Right lobe of liver (tissue), 6 donors: ENCODE measurements at regions not wholly inside any gene's neighbourhood (a gene's known extent, or its start where the extent isn't known, plus 50 kb on each side); places are given as distances from the start of the nearest gene placed in this dataset.

Source experiments
- ATAC-seq, 4 donors: fragments of 200-7000 bp; cut with Tn5 transposase; one replicate each; pipeline ENCODE4 v1.9.1; 2020; ENCODE audit warnings: mild to moderate bottlenecking in 4 of 4, moderate library complexity in 4 of 4
- DNase-seq, 3 donors: peaks; one replicate each; pipeline ENCODE4 v3.0.0-alpha.2; 2020
- H3K27ac ChIP-seq, 3 donors: fragments of 200-600 bp; one replicate each; pipeline ENCODE4 v1.8.0; 2022
- H3K27me3 ChIP-seq, 2 donors: fragments of 200-600 bp; one replicate each; pipeline ENCODE4 v1.8.0; 2022
- H3K36me3 ChIP-seq, 4 donors: fragments of 200-600 bp; sonication (generic) in 1 of 4; one replicate each; pipeline versions ENCODE4 v1.5.1 to v1.8.0; 2017 to 2022; ENCODE audit warnings: control low read depth in 1 of 4
- H3K4me1 ChIP-seq, 4 donors: fragments of 200-600 bp; sonication (generic) in 1 of 4; one replicate each; pipeline versions ENCODE4 v1.5.1 to v1.8.0; 2017 to 2022; ENCODE audit warnings: control low read depth in 1 of 4
- H3K4me3 ChIP-seq, 3 donors: fragments of 200-600 bp; one replicate each; pipeline ENCODE4 v1.8.0; 2022
- H3K9me3 ChIP-seq, 4 donors: fragments of 200-600 bp; sonication (generic) in 1 of 4; one replicate each; pipeline versions ENCODE4 v1.5.1 to v1.8.0; 2017 to 2022; ENCODE audit warnings: control low read depth in 1 of 4
- POLR2A ChIP-seq: fragments of 450-650 bp; IDR thresholded peaks from one replicate; pipeline ENCODE4 v1.6.1; 2017; ENCODE audit warnings: antibody characterized with exemption, mild to moderate bottlenecking
- WGBS: methylation state at CpG from one replicate; pipeline ENCODE4 v1.1.6; 2018; ENCODE audit warnings: low coverage, low lambda C conversion rate; ENCODE audit not compliant: insufficient coverage; ENCODE audit errors: missing lambda C conversion rate; 5-methylcytosine and 5-hydroxymethylcytosine counted together
- intact Hi-C, 2 donors: fragments of 100-400 bp; cut with DNase I; formaldehyde crosslinking; loops; one replicate each; pipeline versions ENCODE4 v1.11.2 to v1.14.1; 2022
- donor health status: DM: no; HTN: yes; CAD: no.
- donor health status: DM: no; HTN: no; CAD: no.
- donor health status: DM: no; HTN: no; CAD: no.
- donor health status: DM: no; HTN: yes; CAD: no.
- donor health status: DM: no; HTN: yes; CAD: no.

- no peaks in the 10 kb centered on the region for H3K4me1 ChIP-seq
- no peak overlapping the region for H3K4me3 ChIP-seq
- intact Hi-C loops = no loop called here
- no peaks in the 10 kb centered on the region for H3K9me3 ChIP-seq
- no peaks in the 10 kb centered on the region for H3K36me3 ChIP-seq
- no peaks in the 10 kb centered on the region for H3K27me3 ChIP-seq
- no peak overlapping the region for H3K27ac ChIP-seq
- no peak for TF ChIP-seq POLR2A
- 50% methylated on average over 1 of the region's 1 CpG for WGBS
- no peak for DNase-seq
- ATAC-seq = no peak
Measured at GRCh38 chrX:2134782-2135181, 366.0 kb downstream of the DHRSX start.
